SK-N-SH (cell line): ENCODE measurements at regions not wholly inside any gene's neighbourhood (a gene's known extent, or its start where the extent isn't known, plus 50 kb on each side); places are given as distances from the start of the nearest gene placed in this dataset.

ENCODE experiments used
- CTCF ChIA-PET: fragments of 300-600, 350-600 bp; formaldehyde crosslinking; extraction: SDS; loops from one replicate; lab custom pipeline; 2021; lab: Yijun Ruan, JAX
- POLR2A ChIA-PET: fragments of 350-600 bp; sonication (Branson Sonifier 250); formaldehyde crosslinking; extraction: SDS; loops from one replicate; lab custom pipeline; 2020; ENCODE audit warnings: antibody characterized with exemption, inconsistent platforms; lab: Yijun Ruan, JAX
- DNase-seq: peaks from one replicate; pipeline ENCODE4 v3.0.0; 2012
- H2AFZ ChIP-seq: fragments of 200-600 bp; sonication (generic); 2 replicates; pipeline ENCODE4 v1.8.1; 2016; ENCODE audit warnings: antibody characterized with exemption, mild to moderate bottlenecking, low read depth
- H3F3A ChIP-seq: fragments of 200-600 bp; sonication (generic); replicated peaks from 2 replicates; pipeline ENCODE3; 2016; ENCODE audit warnings: antibody characterized with exemption, mild to moderate bottlenecking; ENCODE audit not compliant: insufficient read depth
- H3K27ac ChIP-seq, 2 experiments: fragments of 200-500 bp in 1 of 2; fragments of 200-600 bp in 1 of 2; sonication (Bioruptor generic) in 1 of 2; sonication (generic), shearing (Covaris generic) in 1 of 2; 2 replicates each; pipeline versions ENCODE4 v1.5.1 to v1.6.1; 2014 to 2016; ENCODE audit warnings: low read depth in 2 of 2, inconsistent platforms in 1 of 2, low read length in 1 of 2, mild to moderate bottlenecking in 1 of 2, mixed read lengths in 1 of 2
- H3K27me3 ChIP-seq: fragments of 200-600 bp; sonication (generic), shearing (Covaris generic); 2 replicates; pipeline ENCODE4 v1.6.1; 2016; ENCODE audit warnings: mixed run types; ENCODE audit not compliant: insufficient read depth
- H3K36me3 ChIP-seq, 2 experiments: fragments of 200-500 bp in 1 of 2; fragments of 200-600 bp in 1 of 2; sonication (Bioruptor generic) in 1 of 2; sonication (generic) in 1 of 2; replicated peaks in 1 of 2; 2 replicates each; pipeline versions ENCODE3 to v1.5.1; 2014 to 2016; ENCODE audit warnings: low read length in 1 of 2, mild to moderate bottlenecking in 1 of 2; ENCODE audit not compliant: insufficient read depth in 2 of 2, control insufficient read depth in 1 of 2
- H3K4me1 ChIP-seq, 2 experiments: fragments of 200-500 bp in 1 of 2; fragments of 200-600 bp in 1 of 2; sonication (Bioruptor generic) in 1 of 2; sonication (generic), shearing (Covaris generic) in 1 of 2; 2 replicates each; pipeline versions ENCODE4 v1.5.1 to v1.6.1; 2014 to 2016; ENCODE audit warnings: low read depth in 1 of 2, low read length in 1 of 2, mixed run types in 1 of 2; ENCODE audit not compliant: insufficient read depth in 2 of 2, control insufficient read depth in 1 of 2
- H3K4me2 ChIP-seq: fragments of 200-600 bp; sonication (generic), shearing (Covaris generic); 2 replicates; pipeline ENCODE4 v1.6.1; 2017; ENCODE audit warnings: mixed run types
- H3K4me3 ChIP-seq, 2 experiments: fragments of 200-500 bp in 1 of 2; fragments of 200-600 bp in 1 of 2; sonication (Bioruptor generic) in 1 of 2; sonication (generic), shearing (Covaris generic) in 1 of 2; 2 replicates each; pipeline versions ENCODE4 v1.5.1 to v1.8.1; 2014 to 2016; ENCODE audit warnings: low read depth in 2 of 2, inconsistent platforms in 1 of 2, low read length in 1 of 2, mild to moderate bottlenecking in 1 of 2, mixed read lengths in 1 of 2, moderate library complexity in 1 of 2
- H3K79me2 ChIP-seq: fragments of 200-600 bp; sonication (generic); 2 replicates; pipeline ENCODE4 v1.8.1; 2017; ENCODE audit warnings: mild to moderate bottlenecking; ENCODE audit not compliant: insufficient read depth
- H3K9ac ChIP-seq: fragments of 200-600 bp; sonication (generic); 2 replicates; pipeline ENCODE4 v1.6.1; 2017; ENCODE audit warnings: mixed run types
- H3K9me2 ChIP-seq: fragments of 200-600 bp; sonication (generic); 2 replicates; pipeline ENCODE4 v1.6.1; 2017; ENCODE audit warnings: mixed run types
- H3K9me3 ChIP-seq: fragments of 200-600 bp; sonication (generic); 2 replicates; pipeline ENCODE4 v1.6.1; 2017; ENCODE audit warnings: mixed run types, mild to moderate bottlenecking, moderate library complexity
- H4K20me1 ChIP-seq: fragments of 200-600 bp; sonication (generic); 2 replicates; pipeline ENCODE4 v1.6.1; 2017; ENCODE audit warnings: mild to moderate bottlenecking, mixed run types; ENCODE audit not compliant: insufficient read depth
- EP300 ChIP-seq, 2 experiments: IDR thresholded peaks; 2 replicates each; pipeline versions ENCODE4 v1.4.0 to v1.6.1; 2012; ENCODE audit warnings: borderline replicate concordance in 1 of 2, low read depth in 1 of 2, low read length in 1 of 2
- FOSL2 ChIP-seq: IDR thresholded peaks from 2 replicates; pipeline ENCODE4 v1.4.0; 2012; ENCODE audit warnings: low read depth, mild to moderate bottlenecking, moderate library complexity, borderline replicate concordance
- GABPA ChIP-seq: IDR thresholded peaks from 2 replicates; pipeline ENCODE4 v1.4.0; 2012; ENCODE audit warnings: low read depth, mild to moderate bottlenecking
- GATA2 ChIP-seq: sonication (generic); formaldehyde crosslinking; IDR thresholded peaks from 2 replicates; pipeline ENCODE4 v1.5.0; 2020; ENCODE audit warnings: mild to moderate bottlenecking, missing genetic modification reagents
- MAX ChIP-seq: IDR thresholded peaks from 2 replicates; pipeline ENCODE4 v1.4.0; 2012; ENCODE audit warnings: low read depth
- NFIC ChIP-seq: IDR thresholded peaks from 2 replicates; pipeline ENCODE4 v1.4.0; 2012; ENCODE audit warnings: borderline replicate concordance
- NRF1 ChIP-seq: IDR thresholded peaks from 2 replicates; pipeline ENCODE4 v1.6.1; 2012; ENCODE audit warnings: low read depth, mild to moderate bottlenecking, low read length
- RAD21 ChIP-seq: IDR thresholded peaks from 2 replicates; pipeline ENCODE4 v1.6.1; 2012; ENCODE audit warnings: mild to moderate bottlenecking, low read length
- RCOR1 ChIP-seq: fragments of 150-350 bp; IDR thresholded peaks from 2 replicates; pipeline ENCODE4 v1.6.1; 2017; ENCODE audit warnings: antibody characterized with exemption, low read length
- SIN3A ChIP-seq: IDR thresholded peaks from 2 replicates; pipeline ENCODE4 v1.6.1; 2012; ENCODE audit warnings: low read depth, mild to moderate bottlenecking, low read length, moderate library complexity, borderline replicate concordance
- SMC3 ChIP-seq: IDR thresholded peaks from 2 replicates; pipeline ENCODE4 v1.6.1; 2012; ENCODE audit warnings: low read depth, low read length, improper control_type of control experiment
- TCF12 ChIP-seq: IDR thresholded peaks from 2 replicates; pipeline ENCODE4 v1.4.0; 2012
- USF1 ChIP-seq: IDR thresholded peaks from 2 replicates; pipeline ENCODE4 v1.4.0; 2012; ENCODE audit warnings: low read depth, borderline replicate concordance
- ZBTB33 ChIP-seq: IDR thresholded peaks from 2 replicates; pipeline ENCODE4 v1.4.0; 2012; ENCODE audit warnings: low read depth, borderline replicate concordance
- WGBS: methylation state at CpG from one replicate; pipeline ENCODE4 v1.1.6; 2017; ENCODE audit warnings: low lambda C conversion rate; 5-methylcytosine and 5-hydroxymethylcytosine counted together
- TF ChIP-seq, protein P1 (sequence below): IDR thresholded peaks from 2 replicates; pipeline ENCODE4; 2012
- TF ChIP-seq, protein P2 (sequence below): IDR thresholded peaks from 2 replicates; pipeline ENCODE4 v1.6.1; 2012; ENCODE audit warnings: mild to moderate bottlenecking, low read depth, low read length, moderate library complexity

GRCh38 chr15:87429754-87430153 lies 826.8 kb downstream of the NTRK3 start:
- Histone ChIP-seq H3K36me3 (no peaks in the 10 kb centered on the region), H3K9ac (no peak overlapping the region), H3K9me3 (no peaks in the 10 kb centered on the region), H3K27ac (no peak overlapping the region), H3K4me1 (no peaks in the 10 kb centered on the region; a peak in 2 of 4 replicates), H3K79me2 (no peaks in the 10 kb centered on the region), H3K9me2 (no peaks in the 10 kb centered on the region), H3K27me3 (no peaks in the 10 kb centered on the region), H3K4me3 (no peak overlapping the region), H2AFZ (no peak overlapping the region), H3F3A (no peaks in the 10 kb centered on the region), H4K20me1 (no peaks in the 10 kb centered on the region), H3K4me2 (no peak overlapping the region)
- ChIA-PET CTCF (no interaction called here), POLR2A (no interaction called here)
- DNase-seq = no peak
- 41% methylated on average over 1 of the region's 1 CpG for WGBS
- TF ChIP-seq USF1 (no peak), TCF12 (no peak), NRF1 (no peak), ZBTB33 (no peak), NFIC (no peak), RCOR1 (no peak), SIN3A (no peak), SMC3 (no peak), FOSL2 (no peak), GATA2 (CRISPR knock-in tag) (no peak), GABPA (no peak)
- TF ChIP-seq, protein P1, sequence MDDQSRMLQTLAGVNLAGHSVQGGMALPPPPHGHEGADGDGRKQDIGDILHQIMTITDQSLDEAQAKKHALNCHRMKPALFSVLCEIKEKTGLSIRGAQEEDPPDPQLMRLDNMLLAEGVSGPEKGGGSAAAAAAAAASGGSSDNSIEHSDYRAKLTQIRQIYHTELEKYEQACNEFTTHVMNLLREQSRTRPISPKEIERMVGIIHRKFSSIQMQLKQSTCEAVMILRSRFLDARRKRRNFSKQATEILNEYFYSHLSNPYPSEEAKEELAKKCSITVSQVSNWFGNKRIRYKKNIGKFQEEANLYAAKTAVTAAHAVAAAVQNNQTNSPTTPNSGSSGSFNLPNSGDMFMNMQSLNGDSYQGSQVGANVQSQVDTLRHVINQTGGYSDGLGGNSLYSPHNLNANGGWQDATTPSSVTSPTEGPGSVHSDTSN = no peak
- TF ChIP-seq, all 33 proteins: peak for 0

- Histone ChIP-seq H3K36me3 (no peaks in the 10 kb centered on the region), H3K4me2 (no peak overlapping the region), H2AFZ (no peak overlapping the region), H3K9me2 (no peaks in the 10 kb centered on the region), H3F3A (no peaks in the 10 kb centered on the region), H3K4me3 (no peak overlapping the region), H3K27me3 (no peaks in the 10 kb centered on the region), H3K79me2 (no peaks in the 10 kb centered on the region), H3K27ac (peak overlapping the region in 1 of 2 experiments; percentile 53; a peak in 1 of 4 replicates), H3K9me3 (no peaks in the 10 kb centered on the region)
- CTCF ChIA-PET = no interaction called here
- 17% methylated on average over 2 of the region's 2 CpGs for WGBS
- peak; percentile 44 for DNase-seq
- TF ChIP-seq RAD21 (0 out of 2 replicates have a peak, but pooled peaks have one; percentile 15), EP300 (IDR thresholded peaks at IDR 0.05; ENCODE audit: borderline replicate concordance in 1 of 2, low read depth in 1 of 2, low read length in 1 of 2) (peak in 1 of 2 experiments; percentile 69; a peak in 2 of 4 replicates), GATA2 (CRISPR knock-in tag) (peak; percentile 80), GABPA (no peak), RCOR1 (peak; percentile 29; the same call in 1 of the 2 replicates), MAX (no peak)
- TF ChIP-seq, protein P2, sequence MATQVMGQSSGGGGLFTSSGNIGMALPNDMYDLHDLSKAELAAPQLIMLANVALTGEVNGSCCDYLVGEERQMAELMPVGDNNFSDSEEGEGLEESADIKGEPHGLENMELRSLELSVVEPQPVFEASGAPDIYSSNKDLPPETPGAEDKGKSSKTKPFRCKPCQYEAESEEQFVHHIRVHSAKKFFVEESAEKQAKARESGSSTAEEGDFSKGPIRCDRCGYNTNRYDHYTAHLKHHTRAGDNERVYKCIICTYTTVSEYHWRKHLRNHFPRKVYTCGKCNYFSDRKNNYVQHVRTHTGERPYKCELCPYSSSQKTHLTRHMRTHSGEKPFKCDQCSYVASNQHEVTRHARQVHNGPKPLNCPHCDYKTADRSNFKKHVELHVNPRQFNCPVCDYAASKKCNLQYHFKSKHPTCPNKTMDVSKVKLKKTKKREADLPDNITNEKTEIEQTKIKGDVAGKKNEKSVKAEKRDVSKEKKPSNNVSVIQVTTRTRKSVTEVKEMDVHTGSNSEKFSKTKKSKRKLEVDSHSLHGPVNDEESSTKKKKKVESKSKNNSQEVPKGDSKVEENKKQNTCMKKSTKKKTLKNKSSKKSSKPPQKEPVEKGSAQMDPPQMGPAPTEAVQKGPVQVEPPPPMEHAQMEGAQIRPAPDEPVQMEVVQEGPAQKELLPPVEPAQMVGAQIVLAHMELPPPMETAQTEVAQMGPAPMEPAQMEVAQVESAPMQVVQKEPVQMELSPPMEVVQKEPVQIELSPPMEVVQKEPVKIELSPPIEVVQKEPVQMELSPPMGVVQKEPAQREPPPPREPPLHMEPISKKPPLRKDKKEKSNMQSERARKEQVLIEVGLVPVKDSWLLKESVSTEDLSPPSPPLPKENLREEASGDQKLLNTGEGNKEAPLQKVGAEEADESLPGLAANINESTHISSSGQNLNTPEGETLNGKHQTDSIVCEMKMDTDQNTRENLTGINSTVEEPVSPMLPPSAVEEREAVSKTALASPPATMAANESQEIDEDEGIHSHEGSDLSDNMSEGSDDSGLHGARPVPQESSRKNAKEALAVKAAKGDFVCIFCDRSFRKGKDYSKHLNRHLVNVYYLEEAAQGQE = no peak
- TF ChIP-seq, all 33 proteins: peak for 4
- H3K9ac ChIP-seq = no peak overlapping the region
- POLR2A ChIA-PET = no interaction called here
- peaks cover 0 to 16% of the 10 kb centered on the region in 2 experiments; a peak in 2 of 4 replicates for H3K4me1 ChIP-seq
- H4K20me1 ChIP-seq = no peaks in the 10 kb centered on the region
These were observed 836.5 kb downstream of the NTRK3 start for GRCh38 chr15:87420017-87420416.
